ENCODE measurements at regions not wholly inside any gene's neighbourhood (a gene's known extent, or its start where the extent isn't known, plus 50 kb on each side); places are given as distances from the start of the nearest gene placed in this dataset.

DNA sequence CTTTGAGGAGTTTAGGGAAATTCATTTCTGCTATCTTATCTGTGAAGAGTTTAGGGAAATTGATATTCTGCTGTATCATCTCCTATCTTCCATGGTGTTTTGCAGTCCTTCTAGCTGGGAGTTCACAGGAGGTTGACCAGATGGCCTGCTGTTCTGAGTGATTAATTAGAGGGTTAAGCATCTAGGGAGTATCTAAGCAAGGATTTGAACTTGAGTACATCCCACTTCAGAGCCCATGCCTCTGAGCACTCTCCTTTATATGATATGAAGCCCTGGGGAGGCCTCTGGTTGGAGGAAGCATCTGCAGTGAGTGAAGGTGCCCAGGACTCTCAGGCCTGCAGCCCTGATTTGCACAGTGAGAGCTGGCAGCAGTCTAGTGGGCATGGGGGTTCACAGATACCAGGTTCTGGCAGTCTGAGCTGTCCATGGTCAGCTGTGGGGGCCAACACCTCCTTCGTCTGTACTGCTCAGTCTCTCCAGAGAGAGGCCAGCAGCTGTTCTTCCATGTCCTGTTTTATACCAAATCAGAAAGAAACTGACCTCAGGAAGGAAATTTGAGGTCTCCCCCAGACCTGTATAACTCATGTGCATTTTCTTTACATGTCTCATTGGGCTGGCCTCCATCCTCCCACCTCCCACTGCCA, 156.9 kb downstream of the PLCE1 start:
- FAIRE-seq: no peak
- CTCF ChIA-PET (ENCODE audit: partially characterized antibody): interaction anchor here (0.6 to 1.6 kb wide), 2 partner anchors 15 to 17 kb away, joined by 3 to 5 read pairs; no protein-coding TSS in a partner anchor
- TF ChIP-seq ZNF274 (IDR thresholded peaks at IDR 0.05; ENCODE audit: borderline replicate concordance, extremely low read depth, low read length): no peak
- no peak for TF ChIP-seq SIRT6 (IDR thresholded peaks at IDR 0.05; ENCODE audit: low read length)
- no peak for TF ChIP-seq FOSL1 (IDR thresholded peaks at IDR 0.05; ENCODE audit: insufficient read depth, low read depth, low read length)
- no peak for TF ChIP-seq MAFK (IDR thresholded peaks at IDR 0.05; ENCODE audit: low read depth, low read length)
- TF ChIP-seq SUZ12 (IDR thresholded peaks at IDR 0.05; ENCODE audit: low read length): no peak
- no peak for TF ChIP-seq MAX (IDR thresholded peaks at IDR 0.05)
- no peak for TF ChIP-seq GTF2F1 (IDR thresholded peaks at IDR 0.05; ENCODE audit: borderline replicate concordance, low read depth, low read length)
- no peak for TF ChIP-seq RFX5 (IDR thresholded peaks at IDR 0.05; ENCODE audit: borderline replicate concordance, low read depth, low read length)
- TF ChIP-seq ASH2L (IDR thresholded peaks at IDR 0.05; ENCODE audit: low read length): no peak
- TF ChIP-seq POLR2AphosphoS5 (IDR thresholded peaks at IDR 0.05; ENCODE audit: low read depth, low read length): no peak
- no peak for TF ChIP-seq POLR2A (IDR thresholded peaks at IDR 0.05; ENCODE audit: control extremely low read depth in 1 of 2, low read depth in 2 of 2, low read length in 2 of 2)
- TF ChIP-seq BRCA1 (IDR thresholded peaks at IDR 0.05; ENCODE audit: low read depth, low read length): no peak
- TF ChIP-seq SIX5 (IDR thresholded peaks at IDR 0.05; ENCODE audit: low read depth, low read length): no peak
- no peak for TF ChIP-seq SP4 (IDR thresholded peaks at IDR 0.05; ENCODE audit: low read length)
- TF ChIP-seq CEBPB (IDR thresholded peaks at IDR 0.05; ENCODE audit: low read depth, low read length): no peak
- TF ChIP-seq RBBP5 (IDR thresholded peaks at IDR 0.05; ENCODE audit: borderline replicate concordance, low read depth, low read length): no peak

More for the DNA sequence above, 156.9 kb downstream of the PLCE1 start:
- Histone ChIP-seq H4K91ac (replicated peaks; ENCODE audit: insufficient read length, low read length) (no peak overlapping the region), H3K56ac (replicated peaks; ENCODE audit: insufficient read length, low read depth, low read length) (no peak overlapping the region), H3K9ac (replicated peaks in 1 of 4; ENCODE audit: extremely low read depth in 1 of 4, low read depth in 3 of 4, low read length in 3 of 4) (no peak overlapping the region), H3K23me2 (ENCODE audit: low read depth, low read length) (no peaks in the 10 kb centered on the region), H3K79me2 (ENCODE audit: control insufficient read depth in 1 of 2, insufficient read depth in 2 of 2, low read length in 2 of 2) (no peaks in the 10 kb centered on the region), H3K23ac (ENCODE audit: insufficient read length) (no peak overlapping the region), H3K4me1 (replicated peaks in 1 of 4; ENCODE audit: control insufficient read depth in 3 of 4, insufficient read depth in 4 of 4, low read length in 3 of 4) (no peaks in the 10 kb centered on the region), H3K27me3 (replicated peaks in 1 of 4; ENCODE audit: control insufficient read depth in 3 of 4, extremely low read depth in 1 of 4, insufficient read depth in 3 of 4, low read length in 3 of 4) (no peaks in the 10 kb centered on the region), H2BK15ac (ENCODE audit: low read length) (no peak overlapping the region), H3K4ac (replicated peaks; ENCODE audit: insufficient read length, low read depth, low read length) (no peak overlapping the region), H2BK5ac (ENCODE audit: low read depth, low read length) (no peak overlapping the region), H2AFZ (ENCODE audit: low read length) (no peak overlapping the region), H2BK120ac (replicated peaks; ENCODE audit: low read depth, low read length) (no peak overlapping the region), H3K9me3 (ENCODE audit: insufficient read depth in 2 of 2, low read depth in 1 of 2, low read length in 1 of 2) (no peaks in the 10 kb centered on the region), H3K4me3 (ENCODE audit: extremely low read depth in 1 of 4, insufficient read depth in 2 of 4, low read depth in 3 of 4, low read length in 4 of 4) (no peak overlapping the region), H3K14ac (ENCODE audit: insufficient read length) (no peak overlapping the region), H3K36me3 (ENCODE audit: control insufficient read depth in 2 of 4, insufficient read depth in 4 of 4, low read length in 3 of 4) (no peaks in the 10 kb centered on the region), H2BK12ac (ENCODE audit: low read depth, low read length) (no peak overlapping the region), H2AK5ac (ENCODE audit: low read depth, low read length) (no peak overlapping the region), H4K8ac (ENCODE audit: extremely low read depth, insufficient read depth, low read length) (no peak overlapping the region), H3K4me2 (ENCODE audit: insufficient read depth in 1 of 2, low read depth in 2 of 2, low read length in 2 of 2) (no peak overlapping the region), H4K20me1 (replicated peaks in 1 of 2; ENCODE audit: control insufficient read depth in 1 of 2, insufficient read depth in 2 of 2, low read length in 2 of 2) (no peaks in the 10 kb centered on the region), H4K5ac (ENCODE audit: insufficient read length, low read depth, low read length) (no peak overlapping the region), H2BK20ac (ENCODE audit: low read length) (no peak overlapping the region), H3K79me1 (ENCODE audit: low read depth, low read length) (no peaks in the 10 kb centered on the region), H3K18ac (ENCODE audit: extremely low read depth, low read length) (no peak overlapping the region), H3K27ac (ENCODE audit: low read depth, low read length) (no peak overlapping the region)
- no peak for DNase-seq (ENCODE audit: low read depth in 1 of 2, low spot score in 2 of 2)
- POLR2A ChIA-PET (ENCODE audit: partially characterized antibody): no interaction called here
- WGBS, 2 experiments (ENCODE audit: extremely low coverage in 1 of 2, insufficient coverage in 1 of 2, insufficient read length in 1 of 2, insufficient replicate concordance in 2 of 2, low coverage in 1 of 2, low lambda C conversion rate in 2 of 2, missing lambda C conversion rate in 1 of 2): 89% methylated on average over 1 of the region's 1 CpG; no CpG with 5 or more reads in 1 of the 2 experiments

Data from H1 (cell line).